GM12878 (cell line): ENCODE measurements at regions not wholly inside any gene's neighbourhood (a gene's known extent, or its start where the extent isn't known, plus 50 kb on each side); places are given as distances from the start of the nearest gene placed in this dataset.

ENCODE experiments used
- BRCA1 ChIP-seq: IDR thresholded peaks from 2 replicates; pipeline ENCODE4 v1.6.1; 2011; ENCODE audit warnings: low read depth, low read length, improper control_type of control experiment
- CHD1 ChIP-seq: IDR thresholded peaks from 2 replicates; pipeline ENCODE4 v1.6.1; 2012; ENCODE audit warnings: low read depth, low read length, improper control_type of control experiment
- EGR1 ChIP-seq, 2 experiments: IDR thresholded peaks; 1 replicate in 1 of 2; 2 replicates in 1 of 2; pipeline ENCODE4 v1.6.1; 2011 to 2012; ENCODE audit warnings: low read depth in 2 of 2, low read length in 2 of 2, borderline replicate concordance in 1 of 2, mild to moderate bottlenecking in 1 of 2, moderate library complexity in 1 of 2
- MTA2 ChIP-seq: fragments of 450-650 bp; IDR thresholded peaks from 2 replicates; pipeline ENCODE4 v1.6.1; 2016; ENCODE audit warnings: low read depth, mild to moderate bottlenecking, moderate library complexity
- MTA3 ChIP-seq: IDR thresholded peaks from 2 replicates; pipeline ENCODE4 v1.6.1; 2012; ENCODE audit warnings: low read length, inconsistent platforms, borderline replicate concordance
- NR2F1 ChIP-seq: fragments of 450-650 bp; conservative IDR thresholded peaks from 2 replicates; pipeline ENCODE4 v1.6.1; 2017; ENCODE audit warnings: mild to moderate bottlenecking
- RFX5 ChIP-seq: IDR thresholded peaks from 2 replicates; pipeline ENCODE4 v1.6.1; 2011; ENCODE audit warnings: low read depth, low read length, improper control_type of control experiment
- RUNX3 ChIP-seq: IDR thresholded peaks from 2 replicates; pipeline ENCODE4 v1.6.1; 2012; ENCODE audit warnings: low read length, inconsistent platforms
- SIN3A ChIP-seq: IDR thresholded peaks from 2 replicates; pipeline ENCODE4 v1.6.1; 2012; ENCODE audit warnings: low read depth, low read length, improper control_type of control experiment
- ZBTB11 ChIP-seq: fragments of 450-650 bp; formaldehyde crosslinking; IDR thresholded peaks from 2 replicates; pipeline ENCODE4 v1.5.0; 2022; ENCODE audit warnings: mild to moderate bottlenecking, missing genetic modification characterization
- ZNF384 ChIP-seq: IDR thresholded peaks from 2 replicates; pipeline ENCODE4 v1.6.1; 2012; ENCODE audit warnings: low read depth, mild to moderate bottlenecking, low read length, improper control_type of control experiment, borderline replicate concordance

GRCh38 chr9:135301271-135302263 lies 178.0 kb upstream of the PPP1R26 start (continued):
- TF ChIP-seq ZBTB11 (CRISPR knock-in tag): no peak
- TF ChIP-seq NR2F1: no peak
- no peak for TF ChIP-seq ZNF384
- TF ChIP-seq RUNX3: no peak
- no peak for TF ChIP-seq EGR1 (IDR thresholded peaks at IDR 0.05; ENCODE audit: borderline replicate concordance in 1 of 2, low read depth in 2 of 2, low read length in 2 of 2)
- TF ChIP-seq BRCA1: no peak
- TF ChIP-seq MTA2: no peak
- no peak for TF ChIP-seq RFX5
- TF ChIP-seq CHD1: no peak
- no peak for TF ChIP-seq MTA3
- no peak for TF ChIP-seq SIN3A
